ENCODE measurements at regions not wholly inside any gene's neighbourhood (a gene's known extent, or its start where the extent isn't known, plus 50 kb on each side); places are given as distances from the start of the nearest gene placed in this dataset.
"Not testable (repeated sequence)": the region's sequence is repeated elsewhere in the genome, so short reads cannot be mapped to it uniquely, and the experiment has no call there.

DNA sequence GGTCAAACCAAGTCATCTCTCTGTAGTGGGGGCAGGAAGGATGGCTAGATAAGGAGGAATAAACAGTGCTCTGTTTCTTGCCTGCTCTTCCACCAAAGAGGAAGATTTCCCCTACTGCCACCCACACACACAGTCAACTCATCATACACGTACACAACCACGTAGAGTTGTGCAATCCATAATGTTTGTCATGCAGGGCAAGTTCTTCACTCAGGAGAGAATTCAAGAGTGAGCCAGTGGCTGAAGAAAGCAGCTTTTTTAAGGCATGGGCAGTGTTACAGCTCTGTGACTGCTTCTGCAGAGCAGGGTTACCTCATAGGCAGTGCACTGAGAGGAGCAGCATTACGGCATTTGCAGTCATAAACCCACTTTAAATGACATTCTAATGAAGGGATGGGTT lies 283.0 kb downstream of the RND3 start:
- H3K27ac ChIP-seq (ENCODE audit: control insufficient read depth, insufficient read depth, low read length): no peak overlapping the region

GRCh38 chr2:150194816-150195215 lies 292.7 kb downstream of the RND3 start:
- H3K9me1 ChIP-seq (ENCODE audit: control insufficient read depth, extremely low read depth, insufficient read depth, low read length); H4K20me1 ChIP-seq (ENCODE audit: control insufficient read depth, extremely low read depth, insufficient read depth, low read length); FAIRE-seq; H3K27me3 ChIP-seq (ENCODE audit: control insufficient read depth, extremely low read depth, insufficient read depth, low read length); H2AFZ ChIP-seq (ENCODE audit: control insufficient read depth, low read length); H3K27ac ChIP-seq (ENCODE audit: control insufficient read depth, insufficient read depth, low read length); dilution Hi-C loops (cut with MboI; ENCODE audit: extremely low pct_ligation_motif_present, low sequenced_read_pairs); H3K4me3 ChIP-seq (ENCODE audit: control insufficient read depth in 2 of 3, extremely low read depth in 1 of 3, insufficient read depth in 2 of 3, low read depth in 1 of 3, low read length in 3 of 3); H3K9ac ChIP-seq (ENCODE audit: control insufficient read depth, extremely low read depth, insufficient read depth, low read length); DNase-seq (ENCODE audit: low read depth, low spot score); H3K4me2 ChIP-seq (ENCODE audit: control insufficient read depth, extremely low read depth, insufficient read depth, low read depth, low read length); H3K36me3 ChIP-seq (ENCODE audit: control insufficient read depth in 2 of 2, extremely low read depth in 1 of 2, insufficient read depth in 2 of 2, low read length in 2 of 2); H3K9me3 ChIP-seq (ENCODE audit: control insufficient read depth, low read depth, low read length); H3K79me2 ChIP-seq (ENCODE audit: control insufficient read depth, insufficient read depth, low read length): not testable (repeated sequence)
- peaks cover 16% of the 10 kb centered on the region for H3K4me1 ChIP-seq (ENCODE audit: control insufficient read depth, extremely low read depth, insufficient read depth, low read length)

More for the DNA sequence above, 283.0 kb downstream of the RND3 start:
- Histone ChIP-seq H3K27me3 (ENCODE audit: control insufficient read depth, extremely low read depth, insufficient read depth, low read length) (no peaks in the 10 kb centered on the region), H3K4me2 (ENCODE audit: control insufficient read depth, extremely low read depth, insufficient read depth, low read depth, low read length) (no peak overlapping the region), H3K4me1 (ENCODE audit: control insufficient read depth, extremely low read depth, insufficient read depth, low read length) (no peaks in the 10 kb centered on the region), H4K20me1 (ENCODE audit: control insufficient read depth, extremely low read depth, insufficient read depth, low read length) (no peaks in the 10 kb centered on the region), H3K9me1 (ENCODE audit: control insufficient read depth, extremely low read depth, insufficient read depth, low read length) (no peaks in the 10 kb centered on the region), H3K4me3 (ENCODE audit: control insufficient read depth in 2 of 3, extremely low read depth in 1 of 3, insufficient read depth in 2 of 3, low read depth in 1 of 3, low read length in 3 of 3) (no peak overlapping the region), H3K36me3 (ENCODE audit: control insufficient read depth in 2 of 2, extremely low read depth in 1 of 2, insufficient read depth in 2 of 2, low read length in 2 of 2) (no peaks in the 10 kb centered on the region), H3K79me2 (ENCODE audit: control insufficient read depth, insufficient read depth, low read length) (no peaks in the 10 kb centered on the region), H3K9me3 (ENCODE audit: control insufficient read depth, low read depth, low read length) (no peaks in the 10 kb centered on the region), H2AFZ (ENCODE audit: control insufficient read depth, low read length) (no peak overlapping the region), H3K9ac (ENCODE audit: control insufficient read depth, extremely low read depth, insufficient read depth, low read length) (no peak overlapping the region)
- dilution Hi-C loops (cut with MboI; ENCODE audit: extremely low pct_ligation_motif_present, low sequenced_read_pairs): no loop called here
- DNase-seq (ENCODE audit: low read depth, low spot score) (no peak), FAIRE-seq (no peak)
- TF ChIP-seq EZH2 (IDR thresholded peaks at IDR 0.05; ENCODE audit: low read length): no peak
- TF ChIP-seq CTCF (optimal IDR thresholded peaks at IDR 0.05 in 1 of 3, IDR thresholded peaks at IDR 0.05 in 1 of 3, conservative IDR thresholded peaks at IDR 0.05 in 1 of 3; ENCODE audit: extremely low read depth in 1 of 3, insufficient read depth in 2 of 3, low read length in 3 of 3): no peak

- DNase-seq (ENCODE audit: low read depth, low spot score) (no peak), FAIRE-seq (no peak)
- no peak overlapping the region for H2AFZ ChIP-seq (ENCODE audit: control insufficient read depth, low read length)
- H3K4me1 ChIP-seq (ENCODE audit: control insufficient read depth, extremely low read depth, insufficient read depth, low read length): peaks cover 22% of the 10 kb centered on the region
- no peaks in the 10 kb centered on the region for H3K27me3 ChIP-seq (ENCODE audit: control insufficient read depth, extremely low read depth, insufficient read depth, low read length)
- H3K9ac ChIP-seq (ENCODE audit: control insufficient read depth, extremely low read depth, insufficient read depth, low read length): no peak overlapping the region
- H3K9me3 ChIP-seq (ENCODE audit: control insufficient read depth, low read depth, low read length): no peaks in the 10 kb centered on the region
- no peaks in the 10 kb centered on the region for H3K36me3 ChIP-seq (ENCODE audit: control insufficient read depth in 2 of 2, extremely low read depth in 1 of 2, insufficient read depth in 2 of 2, low read length in 2 of 2)
- no peaks in the 10 kb centered on the region for H4K20me1 ChIP-seq (ENCODE audit: control insufficient read depth, extremely low read depth, insufficient read depth, low read length)
- dilution Hi-C loops (cut with MboI; ENCODE audit: extremely low pct_ligation_motif_present, low sequenced_read_pairs): no loop called here
- no peaks in the 10 kb centered on the region for H3K9me1 ChIP-seq (ENCODE audit: control insufficient read depth, extremely low read depth, insufficient read depth, low read length)
- H3K4me2 ChIP-seq (ENCODE audit: control insufficient read depth, extremely low read depth, insufficient read depth, low read depth, low read length): no peak overlapping the region
- no peak overlapping the region for H3K4me3 ChIP-seq (ENCODE audit: control insufficient read depth in 2 of 3, extremely low read depth in 1 of 3, insufficient read depth in 2 of 3, low read depth in 1 of 3, low read length in 3 of 3)
- TF ChIP-seq EZH2 (IDR thresholded peaks at IDR 0.05; ENCODE audit: low read length) (no peak), CTCF (optimal IDR thresholded peaks at IDR 0.05 in 1 of 3, IDR thresholded peaks at IDR 0.05 in 1 of 3, conservative IDR thresholded peaks at IDR 0.05 in 1 of 3; ENCODE audit: extremely low read depth in 1 of 3, insufficient read depth in 2 of 3, low read length in 3 of 3) (no peak)
- no peaks in the 10 kb centered on the region for H3K79me2 ChIP-seq (ENCODE audit: control insufficient read depth, insufficient read depth, low read length)
- no peak overlapping the region for H3K27ac ChIP-seq (ENCODE audit: control insufficient read depth, insufficient read depth, low read length)
Observed at GRCh38 chr2:150192701-150193100, 294.8 kb downstream of the RND3 start.

Measured in keratinocyte (primary cell).